Stimulated activated naive CD4-positive, alpha-beta T cell treated with Interleukin-2 at 50 U/mL for 16 hours (primary cell): ENCODE measurements at regions not wholly inside any gene's neighbourhood (a gene's known extent, or its start where the extent isn't known, plus 50 kb on each side); places are given as distances from the start of the nearest gene placed in this dataset.
"Not testable (repeated sequence)": the region's sequence is repeated elsewhere in the genome, so short reads cannot be mapped to it uniquely, and the experiment has no call there.

ENCODE experiments used
- DNase-seq: peaks from one replicate; lab custom pipeline; 2025; lab: John Stamatoyannopoulos, UW

DNA sequence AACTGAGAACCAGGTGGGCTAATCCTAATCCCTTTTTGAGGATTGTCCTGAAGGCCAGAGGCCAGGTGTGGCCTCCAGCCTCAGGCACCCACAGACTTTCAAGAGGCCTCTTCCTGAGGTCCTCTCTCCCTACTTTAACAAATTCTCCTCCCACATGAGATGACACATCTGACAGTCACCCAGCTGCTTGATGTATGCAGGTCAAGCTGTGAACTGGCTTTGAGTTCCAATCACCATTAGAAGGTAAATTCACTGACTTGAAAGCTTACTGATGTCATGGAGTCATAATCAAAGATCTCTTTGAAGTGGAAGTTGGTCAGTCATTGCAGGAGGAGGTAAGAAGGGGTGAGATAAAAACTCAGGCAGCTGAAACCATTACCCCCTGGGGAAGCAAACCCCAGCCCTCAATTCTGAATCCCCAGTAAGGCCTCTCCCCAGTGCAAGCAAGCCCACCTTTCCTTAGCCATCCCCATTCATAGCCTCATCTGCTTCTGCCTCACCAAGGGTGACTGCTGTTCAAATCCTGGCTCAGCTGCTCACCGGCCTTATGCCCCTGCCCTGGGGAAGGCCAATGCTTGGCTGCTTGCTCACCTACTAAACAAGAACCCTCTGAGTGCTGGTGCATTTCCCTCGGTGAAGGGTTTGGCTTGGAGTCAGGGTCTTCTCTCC lies 196.3 kb downstream of the BCL2L11 start:
- not testable (repeated sequence) for DNase-seq

DNA sequence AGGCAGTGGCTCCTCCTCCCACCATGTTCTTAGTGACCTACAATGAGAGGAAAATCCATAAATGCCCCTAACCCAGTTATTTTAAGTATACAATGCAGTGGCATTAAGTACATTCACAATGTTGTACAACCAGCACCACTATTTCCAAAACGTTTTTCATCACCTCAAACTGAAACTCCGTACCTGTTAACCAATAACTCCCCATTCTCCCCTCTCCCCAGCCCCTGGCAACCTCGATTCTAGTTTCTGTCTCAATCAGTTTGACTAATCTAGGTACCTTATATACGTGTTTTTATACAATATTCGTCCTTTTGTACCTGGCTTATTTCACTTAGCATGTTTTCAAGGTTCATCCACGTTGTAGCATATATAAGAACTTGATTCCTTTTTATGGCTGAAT lies 198.8 kb downstream of the BCL2L11 start:
- DNase-seq: not testable (repeated sequence)

DNA sequence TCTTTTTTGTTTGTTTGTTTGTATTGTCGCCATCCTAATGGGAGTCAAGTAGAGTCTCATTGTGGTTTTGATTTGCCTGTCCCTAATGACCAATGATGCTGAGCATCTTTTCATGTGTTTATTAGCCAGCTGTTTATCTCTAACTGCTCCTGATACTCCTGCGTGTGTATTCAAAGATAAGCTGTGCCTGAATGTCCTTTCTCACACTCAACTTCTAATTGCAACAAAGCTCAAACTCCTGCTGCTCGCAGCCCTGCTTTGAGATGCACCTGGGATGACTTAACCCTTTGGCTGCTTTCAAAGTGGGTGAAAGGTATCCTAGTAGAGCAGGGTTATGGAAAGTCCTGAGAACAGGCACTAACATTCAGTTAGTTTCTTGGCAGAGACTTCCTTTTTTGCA lies 199.6 kb downstream of the BCL2L11 start:
- not testable (repeated sequence) for DNase-seq

DNA sequence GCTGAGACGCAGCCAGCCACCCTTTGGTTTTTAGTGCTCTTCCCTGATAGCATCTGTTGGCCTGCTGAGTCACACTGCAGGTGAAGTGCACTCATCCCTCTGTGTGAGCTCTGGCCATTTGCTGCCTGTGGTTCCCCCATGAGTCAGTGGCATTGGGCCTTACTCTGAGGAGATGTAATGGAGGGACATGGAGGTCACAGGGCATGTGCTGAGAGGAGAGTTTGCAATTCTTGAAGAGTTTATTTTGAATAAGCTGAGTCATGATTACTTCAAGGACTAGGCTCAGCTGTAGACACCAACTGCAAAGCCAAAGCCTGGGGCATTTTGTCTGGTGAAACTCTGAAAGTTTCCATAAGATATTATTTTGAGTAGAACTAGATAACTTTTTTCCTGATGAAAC lies 200.3 kb downstream of the BCL2L11 start:
- not testable (repeated sequence) for DNase-seq

DNA sequence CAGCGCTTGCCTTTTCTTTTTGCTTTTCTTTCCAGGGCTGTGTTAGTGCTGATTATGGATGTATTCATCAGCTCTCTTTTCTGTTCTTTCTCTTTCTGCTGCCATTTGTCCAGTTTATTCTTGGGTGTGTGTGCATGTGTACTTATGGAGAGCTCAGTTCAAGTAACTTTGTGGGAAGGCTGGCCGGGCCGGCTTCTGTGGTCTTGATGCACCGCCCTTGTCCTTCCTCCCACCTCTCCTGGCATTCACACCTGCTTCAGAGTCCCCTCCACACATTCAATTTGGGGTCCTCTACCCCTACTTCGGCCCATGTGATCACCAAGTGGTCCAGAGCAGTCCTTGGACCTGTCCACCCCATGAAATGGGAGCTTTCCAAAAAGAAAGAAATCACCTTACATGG lies 202.7 kb downstream of the BCL2L11 start:
- DNase-seq: not testable (repeated sequence)

DNA sequence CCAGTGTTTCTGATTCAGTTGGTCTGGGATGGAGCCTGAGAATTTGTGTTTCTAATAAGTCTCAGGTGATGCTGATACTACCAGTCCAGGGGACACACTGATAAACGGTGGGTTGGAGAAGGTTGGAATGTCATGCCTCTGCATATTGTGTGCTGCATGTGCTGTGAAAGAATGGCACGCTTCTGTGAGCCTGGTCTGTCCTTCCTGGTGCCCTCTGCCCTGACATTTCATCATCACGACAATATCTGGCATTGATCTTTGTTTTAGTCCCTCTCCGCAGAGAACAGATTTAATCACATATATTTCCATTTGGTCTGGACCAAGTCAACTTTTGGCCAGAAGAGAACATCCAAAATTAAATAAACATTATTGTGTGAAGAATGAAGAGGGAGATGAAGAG lies 207.0 kb downstream of the BCL2L11 start:
- DNase-seq: not testable (repeated sequence)

DNA sequence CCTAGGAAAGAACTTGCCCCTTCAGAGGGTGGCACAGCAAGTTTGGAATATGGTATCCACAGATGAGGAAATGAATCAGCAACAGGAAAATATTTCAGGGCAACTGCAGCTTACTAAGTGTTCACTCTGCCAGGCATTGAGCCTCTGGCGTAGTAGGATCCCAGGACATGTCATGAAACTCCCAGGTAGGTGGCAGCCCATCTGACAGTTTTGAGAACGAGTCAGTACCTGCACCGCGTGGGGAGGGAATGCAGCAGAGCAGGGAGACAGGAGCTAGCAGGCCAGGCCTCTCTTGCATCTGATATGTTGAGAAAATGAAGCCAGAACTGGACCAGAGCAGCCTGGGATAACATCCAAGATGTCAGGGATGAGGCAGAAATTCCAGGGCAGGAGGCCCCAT lies 208.6 kb downstream of the BCL2L11 start:
- not testable (repeated sequence) for DNase-seq

DNA sequence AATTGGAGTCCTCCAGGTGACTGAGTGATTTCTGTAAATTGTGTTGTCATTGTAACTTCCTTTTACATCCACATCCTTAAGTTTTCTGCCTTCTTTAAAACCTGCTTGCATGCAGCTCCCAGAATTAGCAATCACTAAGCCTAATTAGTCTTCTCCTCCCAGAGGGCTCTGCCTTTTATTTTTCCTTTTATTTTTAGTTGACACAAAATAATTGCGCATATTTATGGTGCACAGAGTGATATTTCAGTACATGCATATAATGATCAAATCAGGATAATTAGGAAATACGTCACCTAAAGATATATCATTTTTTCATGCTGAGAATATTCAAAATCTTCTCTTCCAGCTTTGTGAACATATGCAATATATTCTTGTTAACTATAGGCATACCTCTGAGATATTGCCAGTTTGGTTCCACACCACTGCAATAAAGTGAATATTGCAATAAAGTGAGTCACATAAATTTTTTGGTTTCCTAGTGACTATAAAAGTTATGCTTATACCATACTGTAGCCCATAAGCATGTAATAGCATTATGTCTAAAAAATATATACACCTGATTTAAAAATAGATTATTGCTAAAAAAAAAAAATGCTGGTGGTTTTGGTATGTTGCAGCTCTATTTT lies 210.5 kb downstream of the BCL2L11 start:
- not testable (repeated sequence) for DNase-seq

DNA sequence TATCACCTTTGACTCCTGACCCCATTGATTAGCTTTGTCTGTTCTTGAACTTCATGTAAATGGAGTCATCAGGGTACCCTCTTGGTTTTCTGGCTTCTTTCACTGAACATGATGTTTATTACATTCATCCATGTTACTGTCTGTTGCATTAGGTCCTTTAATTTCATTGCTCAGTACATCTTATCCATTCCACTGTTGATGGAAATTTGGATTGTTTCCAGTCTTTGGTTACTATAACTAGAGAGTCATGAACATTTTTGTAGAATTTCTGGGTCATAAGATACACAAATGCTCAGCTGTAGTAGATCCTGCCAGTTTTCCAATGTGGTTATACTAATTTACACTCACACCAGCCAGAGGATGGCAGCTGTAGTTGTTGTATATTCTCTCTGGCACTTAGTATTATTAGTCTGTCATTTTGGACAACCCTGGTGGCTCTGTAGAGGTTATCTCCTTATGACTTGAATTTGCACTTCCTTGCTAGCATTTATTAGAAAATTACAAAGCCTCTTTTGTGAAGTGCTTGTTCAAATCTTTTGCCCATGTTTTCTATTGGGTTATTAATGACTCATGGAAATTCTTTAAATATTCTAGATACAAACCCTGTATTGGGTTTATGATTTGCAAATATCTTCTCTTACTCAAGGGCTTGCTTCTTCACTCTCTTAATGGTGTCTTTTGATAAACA lies 214.7 kb downstream of the BCL2L11 start:
- DNase-seq: not testable (repeated sequence)

DNA sequence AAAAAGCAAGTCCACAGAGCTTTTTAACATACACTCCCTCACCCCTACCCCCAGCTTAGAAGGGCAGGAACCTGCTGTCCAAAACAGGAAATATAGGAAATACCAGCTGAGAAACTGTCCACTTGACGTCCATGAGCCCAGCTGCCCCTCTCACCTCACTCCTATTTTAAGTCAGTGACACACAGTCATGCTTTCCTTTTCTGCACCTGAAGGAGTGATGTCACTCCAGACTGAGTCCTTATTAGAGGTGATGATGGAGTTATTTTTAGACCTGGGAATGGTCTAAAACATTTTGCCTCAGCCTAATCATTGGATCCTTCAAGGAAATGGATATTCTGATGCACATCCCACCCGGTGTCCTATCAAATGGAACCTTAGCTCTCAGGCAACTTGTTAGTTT lies 217.8 kb downstream of the BCL2L11 start:
- DNase-seq: not testable (repeated sequence)

DNA sequence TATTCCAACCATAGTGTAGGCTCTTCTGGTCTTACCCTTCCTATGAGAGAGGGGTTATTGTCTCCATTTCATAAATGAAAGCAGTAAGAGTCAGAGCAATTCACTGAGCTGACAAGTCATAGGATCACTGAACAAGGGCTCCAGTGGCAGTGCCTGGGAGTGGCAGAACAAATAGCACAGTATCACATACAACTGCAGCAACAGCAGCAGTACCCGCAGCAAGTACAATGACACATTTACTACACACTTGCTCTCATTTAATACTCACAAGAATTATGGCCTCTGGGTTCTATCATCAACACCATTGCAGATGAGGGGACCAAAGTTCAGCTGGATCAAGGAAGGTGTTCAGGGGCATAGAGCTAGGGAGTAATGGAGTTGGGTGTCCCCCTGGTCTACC lies 218.8 kb downstream of the BCL2L11 start:
- DNase-seq: not testable (repeated sequence)

DNA sequence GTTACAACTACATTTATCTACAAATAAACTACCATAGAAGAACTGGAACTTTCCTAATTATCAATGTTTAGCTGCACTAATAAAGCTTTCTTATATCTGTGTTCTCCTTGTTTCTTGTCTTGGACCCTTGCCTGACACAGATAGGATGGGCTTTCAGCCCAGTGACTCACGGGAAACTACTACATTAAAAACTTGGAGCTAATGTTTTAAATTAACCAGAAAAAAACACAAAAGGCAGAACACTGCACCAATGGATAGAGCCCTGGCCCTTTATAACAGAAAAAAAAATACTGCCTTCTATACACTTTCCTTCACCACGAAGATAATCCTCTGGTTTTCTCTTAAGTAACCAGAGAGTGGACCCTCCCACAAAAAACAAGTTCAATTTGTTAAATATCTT lies 223.9 kb downstream of the BCL2L11 start:
- DNase-seq: not testable (repeated sequence)

DNA sequence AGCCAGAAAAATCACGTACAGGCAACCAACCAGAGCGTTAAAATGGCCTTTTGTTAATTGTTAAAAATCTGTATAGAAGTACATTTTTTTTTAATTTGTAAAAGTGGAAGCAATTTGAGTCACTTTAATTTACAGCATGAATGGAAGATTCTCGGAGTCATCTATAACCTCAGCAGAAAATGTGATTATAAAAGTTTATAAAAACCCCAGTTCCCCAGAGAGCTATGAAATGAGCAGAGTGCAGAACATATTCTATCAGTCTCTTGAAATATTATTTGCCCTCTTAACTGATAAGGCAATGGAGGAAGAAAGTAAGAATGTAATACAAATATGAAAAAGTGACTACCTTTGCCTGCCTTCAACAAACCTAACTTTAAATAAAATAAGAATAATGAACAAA lies 224.7 kb downstream of the BCL2L11 start:
- DNase-seq: not testable (repeated sequence)

DNA sequence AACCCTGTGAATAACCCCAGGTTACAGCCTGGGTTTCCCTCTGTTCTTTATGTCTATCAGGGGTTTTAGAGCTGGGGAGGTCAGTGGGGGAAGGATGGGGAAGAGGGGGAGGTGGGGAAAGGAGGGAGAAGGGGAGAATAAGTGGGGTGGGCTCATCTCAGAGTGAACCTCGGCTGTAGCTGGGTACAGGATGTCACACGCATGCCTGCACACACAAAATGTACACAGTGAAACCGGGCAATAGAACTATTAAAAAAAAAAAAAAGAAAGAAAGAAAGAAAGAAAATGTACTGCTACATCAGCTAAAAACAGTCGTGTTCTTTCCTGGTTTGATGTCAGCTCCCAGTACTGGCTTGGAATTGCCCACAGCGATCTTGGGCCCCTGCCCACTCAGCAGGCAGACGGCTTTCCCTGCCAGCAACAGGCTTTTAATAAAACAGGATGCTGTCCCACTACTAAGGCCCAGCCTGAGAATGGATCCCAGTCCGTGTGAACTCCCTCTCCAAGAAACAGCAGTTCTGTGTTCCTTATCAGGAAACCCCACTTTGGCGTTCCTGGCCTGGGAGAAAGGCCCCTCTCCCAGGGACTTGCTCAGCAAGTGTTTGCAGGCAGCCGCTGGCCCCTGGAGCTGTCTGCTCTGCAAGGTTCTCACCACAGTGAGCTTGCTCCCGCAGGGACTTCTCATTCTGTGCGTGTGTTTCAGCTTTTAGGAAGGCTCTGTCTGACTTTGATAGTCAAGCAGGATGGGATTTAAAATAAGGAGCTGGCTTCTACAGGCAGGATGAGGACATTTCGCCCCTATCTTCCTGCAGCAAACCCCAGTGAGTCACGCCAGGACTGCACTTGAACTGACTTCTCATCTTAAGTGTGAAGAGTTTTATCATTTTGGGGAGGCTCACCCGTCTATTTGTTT lies 225.6 kb downstream of the BCL2L11 start:
- not testable (repeated sequence) for DNase-seq

DNA sequence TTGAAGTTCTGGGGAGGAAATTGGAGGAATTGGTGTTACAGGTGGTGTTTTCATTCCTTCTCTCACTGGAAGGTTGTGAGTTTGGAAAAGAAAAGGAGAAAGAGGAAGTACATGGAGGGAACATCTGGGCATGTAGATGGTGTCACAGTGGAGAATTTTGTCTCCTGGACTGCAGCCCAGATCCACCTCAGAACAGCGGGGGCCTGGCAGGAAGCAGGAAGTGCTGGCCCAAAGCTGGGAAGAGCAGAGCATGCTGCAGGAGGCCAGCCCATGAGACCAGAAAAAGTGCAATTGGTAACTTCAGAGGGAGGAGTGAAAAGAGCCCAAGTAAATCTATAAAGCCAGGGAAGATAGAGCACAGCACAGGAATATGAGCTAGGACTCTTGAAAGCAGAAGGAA lies 227.0 kb downstream of the BCL2L11 start:
- not testable (repeated sequence) for DNase-seq

DNA sequence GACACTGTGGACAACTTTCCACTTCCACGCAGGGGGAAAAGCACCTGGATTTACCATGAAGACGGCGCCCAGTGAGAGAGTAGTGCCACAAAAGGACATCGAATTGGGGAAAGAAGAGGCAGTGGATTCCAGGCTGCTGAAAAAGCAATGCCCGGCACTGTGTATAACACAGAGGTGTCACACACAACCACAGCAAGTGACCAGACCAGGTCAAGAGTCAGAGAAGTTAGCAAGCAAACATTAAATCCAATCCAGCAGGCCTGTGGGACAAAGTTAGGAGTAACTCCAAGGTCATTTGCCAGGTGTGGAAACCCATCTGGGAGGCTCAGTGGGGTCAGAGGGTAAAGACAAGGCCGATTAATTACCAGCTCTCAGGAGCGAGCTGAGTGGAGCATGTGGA lies 227.6 kb downstream of the BCL2L11 start:
- not testable (repeated sequence) for DNase-seq

DNA sequence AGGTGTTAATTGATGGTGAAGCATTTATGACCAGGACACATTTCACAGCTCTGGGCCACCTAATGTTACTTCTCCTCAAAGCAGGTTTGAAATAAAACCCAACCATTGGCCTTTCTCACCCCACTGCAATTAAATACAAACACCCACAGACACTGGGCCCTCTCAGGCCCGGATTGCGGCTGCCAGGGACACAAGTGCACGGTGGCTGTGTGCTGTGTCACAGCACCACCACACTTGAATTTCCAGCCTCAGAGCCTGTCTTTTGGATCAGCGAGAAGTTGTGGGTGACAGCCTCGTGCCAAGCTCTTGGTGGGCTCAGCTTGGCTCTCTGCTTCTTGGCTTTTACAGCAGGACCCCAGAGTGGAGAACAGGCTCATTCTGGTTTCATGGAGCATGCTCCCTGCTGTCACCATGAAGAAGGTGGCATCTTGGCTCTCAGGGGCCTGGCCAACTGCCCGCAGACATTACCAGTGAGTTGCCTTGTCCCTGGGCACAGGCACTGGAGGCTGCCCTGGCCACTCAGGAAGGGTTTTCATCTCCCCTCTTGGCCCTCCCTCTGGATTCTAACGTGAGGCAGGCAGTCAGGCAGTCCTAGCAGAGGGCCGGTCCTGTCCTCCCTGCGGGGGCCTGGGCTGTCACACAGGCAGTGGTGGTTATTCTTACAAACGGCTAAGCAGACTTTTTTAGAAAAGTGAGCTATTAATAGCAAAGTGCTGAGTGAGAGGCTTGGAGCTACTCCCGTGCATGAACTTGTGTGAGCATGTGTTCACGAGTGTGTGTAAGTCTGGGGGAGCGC lies 234.5 kb downstream of the BCL2L11 start:
- not testable (repeated sequence) for DNase-seq

DNA sequence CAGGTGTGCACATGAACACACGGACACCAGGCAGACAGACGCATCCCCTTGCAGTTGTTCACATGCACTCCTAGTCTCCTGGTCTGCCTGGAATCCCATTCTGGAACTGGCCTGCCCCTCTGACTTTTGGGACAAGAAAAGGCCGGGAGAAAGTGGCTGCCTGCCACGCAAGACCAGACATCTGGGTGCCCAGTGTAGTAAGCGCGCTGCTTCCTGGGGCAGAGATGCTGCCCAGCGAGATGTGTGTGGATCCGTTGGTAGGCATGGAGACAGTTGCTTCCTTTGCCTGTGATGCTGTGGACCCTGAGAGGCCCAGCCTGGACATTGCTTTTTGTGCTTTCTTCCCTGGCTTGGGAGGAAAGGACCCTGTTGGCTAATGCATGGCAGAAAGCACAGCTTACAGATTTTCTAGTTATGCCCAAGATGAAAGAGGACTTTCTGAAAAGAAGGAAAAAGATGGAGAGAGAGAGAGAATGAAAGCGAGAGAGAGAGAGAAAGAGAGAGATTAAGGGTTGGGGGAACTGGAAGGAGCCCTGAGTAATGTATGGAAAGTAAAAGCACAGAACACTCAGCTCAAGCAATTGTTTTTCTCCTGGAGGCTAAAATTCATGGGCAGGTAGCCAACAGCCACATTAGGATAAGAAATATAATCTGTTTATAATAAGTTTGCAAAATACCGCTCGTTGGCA lies 235.3 kb downstream of the BCL2L11 start:
- not testable (repeated sequence) for DNase-seq

DNA sequence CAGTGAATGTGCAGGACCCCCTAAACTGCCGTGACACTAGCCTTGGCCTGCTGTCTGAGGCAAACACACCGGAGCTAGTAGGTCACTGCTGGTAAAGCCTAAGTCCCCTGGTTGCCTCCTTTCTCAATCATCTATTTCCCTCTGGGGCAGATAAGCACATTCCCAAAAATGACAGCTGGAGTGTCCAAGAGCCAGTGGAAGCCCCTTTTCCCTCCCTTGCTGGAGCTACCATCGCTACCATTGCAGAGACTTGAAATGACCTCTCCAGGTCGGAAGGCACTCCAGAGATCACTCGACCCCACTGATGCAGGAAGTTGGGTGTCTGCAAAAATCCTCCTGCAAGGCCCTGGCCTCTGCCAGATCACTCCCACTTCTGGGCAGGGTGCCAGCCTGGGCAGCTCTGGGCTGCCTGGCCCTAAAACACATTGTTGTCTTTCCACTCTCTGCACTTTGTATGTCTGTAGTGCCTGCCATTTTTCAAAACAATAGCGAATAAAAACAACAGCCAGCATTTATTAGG lies 235.9 kb downstream of the BCL2L11 start:
- not testable (repeated sequence) for DNase-seq

DNA sequence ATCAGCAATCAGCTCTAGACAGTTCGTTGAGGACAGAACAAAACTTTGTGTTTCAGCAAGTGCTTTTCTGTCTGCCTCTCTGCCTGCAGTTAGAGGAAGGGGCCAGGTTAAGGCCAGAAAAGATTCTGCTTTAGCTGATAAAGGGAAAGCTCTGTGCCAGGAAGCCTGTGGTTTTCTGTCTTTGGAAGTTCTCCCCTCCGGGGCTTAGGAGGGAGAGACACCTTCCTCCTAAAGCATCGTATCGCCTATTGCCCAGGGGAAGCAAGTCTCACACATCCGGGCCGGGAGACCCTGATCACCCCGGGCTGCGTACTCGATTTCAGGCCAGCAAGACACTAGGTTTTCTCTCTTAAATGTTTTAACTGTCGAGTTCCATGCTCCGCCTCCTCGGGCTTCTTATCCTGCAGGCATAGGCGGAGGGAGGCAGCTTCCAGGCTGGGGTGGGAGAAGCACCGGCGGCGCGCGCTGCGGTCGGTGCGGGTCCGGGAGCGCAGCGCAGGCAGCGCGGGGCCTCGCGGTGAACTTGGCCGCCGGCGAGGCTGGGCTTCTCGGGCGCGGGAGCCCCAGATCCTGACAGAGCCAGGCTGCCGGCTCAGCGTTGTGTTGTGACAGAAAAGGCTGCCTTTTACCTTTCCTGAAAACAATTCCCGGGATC lies 245.4 kb downstream of the BCL2L11 start:
- DNase-seq: not testable (repeated sequence)
